Loucy (cell line): ENCODE measurements at regions not wholly inside any gene's neighbourhood (a gene's known extent, or its start where the extent isn't known, plus 50 kb on each side); places are given as distances from the start of the nearest gene placed in this dataset.

Experiments used
- H2AFZ ChIP-seq: fragments of 200-600 bp; sonication (generic); 2 replicates; pipeline ENCODE4 v1.6.0; 2016; ENCODE audit warnings: antibody characterized with exemption, mild to moderate bottlenecking, low read length, moderate library complexity
- H3F3A ChIP-seq: fragments of 200-600 bp; 2 replicates; pipeline ENCODE4 v1.6.0; 2016; ENCODE audit warnings: antibody characterized with exemption, low read depth, mild to moderate bottlenecking
- H3K27me3 ChIP-seq: fragments of 200-600 bp; sonication (generic); 2 replicates; pipeline ENCODE4 v1.6.1; 2014; ENCODE audit warnings: low read length, mild to moderate bottlenecking; ENCODE audit not compliant: insufficient read depth, poor library complexity, severe bottlenecking
- H3K36me3 ChIP-seq: fragments of 200-600 bp; sonication (generic); 2 replicates; pipeline ENCODE4 v1.6.1; 2016; ENCODE audit warnings: low read length; ENCODE audit not compliant: insufficient read depth
- H3K4me1 ChIP-seq: fragments of 200-600 bp; sonication (generic); 2 replicates; pipeline ENCODE4 v1.5.1; 2014; ENCODE audit warnings: low read length, mild to moderate bottlenecking; ENCODE audit not compliant: insufficient read depth, poor library complexity, severe bottlenecking
- H3K4me2 ChIP-seq: fragments of 200-600 bp; sonication (generic); 2 replicates; pipeline ENCODE4 v1.6.0; 2014; ENCODE audit warnings: antibody characterized with exemption, low read length, low read depth, mild to moderate bottlenecking; ENCODE audit not compliant: poor library complexity, severe bottlenecking
- H3K4me3 ChIP-seq: fragments of 200-600 bp; sonication (generic); 2 replicates; pipeline ENCODE4 v1.5.1; 2014; ENCODE audit warnings: low read length, mild to moderate bottlenecking, mixed read lengths; ENCODE audit not compliant: poor library complexity, severe bottlenecking
- H3K79me2 ChIP-seq: fragments of 200-600 bp; sonication (generic); 2 replicates; pipeline ENCODE4 v1.6.1; 2014; ENCODE audit warnings: low read length; ENCODE audit not compliant: insufficient read depth
- H3K9ac ChIP-seq: fragments of 200-600 bp; sonication (generic); 2 replicates; pipeline ENCODE4 v1.6.0; 2014; ENCODE audit warnings: mild to moderate bottlenecking, low read depth, low read length, moderate library complexity; ENCODE audit not compliant: poor library complexity, severe bottlenecking
- H3K9me2 ChIP-seq: fragments of 200-600 bp; sonication (generic); replicated peaks from 2 replicates; pipeline ENCODE4 v1.6.1; 2016; ENCODE audit warnings: low read depth, low read length, mixed read lengths
- H3K9me3 ChIP-seq: fragments of 200-600 bp; sonication (generic); 2 replicates; pipeline ENCODE4 v1.6.1; 2014; ENCODE audit warnings: mild to moderate bottlenecking, antibody characterized with exemption, low read length, low read depth; ENCODE audit not compliant: insufficient read depth
- H4K20me1 ChIP-seq: fragments of 200-600 bp; sonication (generic); 2 replicates; pipeline ENCODE4 v1.6.0; 2014; ENCODE audit warnings: antibody characterized with exemption, low read length, mild to moderate bottlenecking; ENCODE audit not compliant: insufficient read depth, poor library complexity, severe bottlenecking
- CTCF ChIP-seq: fragments of 200-600 bp; sonication (generic); conservative IDR thresholded peaks from 2 replicates; pipeline ENCODE4 v1.5.1; 2014; ENCODE audit warnings: mild to moderate bottlenecking, antibody characterized with exemption, low read length
- EZH2phosphoT487 ChIP-seq: fragments of 200-600 bp; IDR thresholded peaks from 2 replicates; pipeline ENCODE4 v1.6.1; 2018; ENCODE audit warnings: antibody characterized with exemption, mild to moderate bottlenecking, moderate library complexity, borderline replicate concordance

DNA sequence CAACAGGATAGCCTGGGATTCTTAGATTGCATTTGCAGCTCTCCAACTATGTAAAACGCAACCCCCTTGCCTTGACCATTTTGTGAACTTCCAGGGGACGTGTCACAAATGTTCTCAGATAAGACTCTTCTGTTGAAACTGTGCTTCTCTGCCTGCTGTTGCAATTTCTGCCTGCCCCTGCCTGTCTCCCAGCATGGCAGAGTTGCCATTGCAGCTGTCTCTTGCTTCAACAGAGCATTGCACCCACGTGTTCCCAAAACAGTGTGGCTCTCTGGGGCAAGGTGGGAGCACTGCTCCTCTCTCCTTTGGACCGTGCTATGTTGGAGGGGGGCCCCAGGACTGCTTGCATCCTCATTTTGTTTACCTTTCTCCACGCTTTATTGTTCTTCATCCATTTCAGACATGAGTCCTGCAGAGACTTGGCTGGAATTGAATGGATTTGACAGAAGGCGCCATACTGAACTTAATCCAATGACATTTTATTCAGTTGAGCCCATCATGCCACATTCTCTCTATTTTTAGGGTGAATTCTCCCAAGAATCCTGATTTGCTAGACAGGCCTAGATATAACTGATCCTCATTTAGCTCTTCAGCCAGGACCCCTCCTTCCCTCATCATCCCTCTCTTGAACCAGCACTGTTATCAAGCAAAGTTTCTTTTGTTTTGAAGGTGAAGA lies 90.7 kb downstream of the MAT2B start:
- no peaks in the 10 kb centered on the region for H3K27me3 ChIP-seq

GRCh38 chr5:163596608-163597315 lies 91.3 kb downstream of the MAT2B start:
- TF ChIP-seq CTCF (no peak), EZH2phosphoT487 (no peak)
- no peaks in the 10 kb centered on the region for H4K20me1 ChIP-seq
- no peak overlapping the region for H3K9ac ChIP-seq
- H3K4me2 ChIP-seq = no peak overlapping the region
- H3F3A ChIP-seq = no peaks in the 10 kb centered on the region
- H3K9me2 ChIP-seq = no peaks in the 10 kb centered on the region
- H3K36me3 ChIP-seq = no peaks in the 10 kb centered on the region
- no peaks in the 10 kb centered on the region for H3K9me3 ChIP-seq
- no peak overlapping the region for H3K4me3 ChIP-seq
- H3K27me3 ChIP-seq = no peaks in the 10 kb centered on the region
- H2AFZ ChIP-seq = no peak overlapping the region
- H3K4me1 ChIP-seq = no peaks in the 10 kb centered on the region
- H3K79me2 ChIP-seq = no peaks in the 10 kb centered on the region

More for the DNA sequence above, 90.7 kb downstream of the MAT2B start:
- H2AFZ ChIP-seq = no peak overlapping the region
- no peak overlapping the region for H3K9ac ChIP-seq
- no peak overlapping the region for H3K4me2 ChIP-seq
- H3K4me3 ChIP-seq = no peak overlapping the region
- no peaks in the 10 kb centered on the region for H3F3A ChIP-seq
- H4K20me1 ChIP-seq = no peaks in the 10 kb centered on the region
- H3K79me2 ChIP-seq = no peaks in the 10 kb centered on the region
- TF ChIP-seq CTCF (no peak), EZH2phosphoT487 (no peak)
- H3K4me1 ChIP-seq = no peaks in the 10 kb centered on the region
- H3K9me3 ChIP-seq = no peaks in the 10 kb centered on the region
- H3K9me2 ChIP-seq = no peaks in the 10 kb centered on the region
- no peaks in the 10 kb centered on the region for H3K36me3 ChIP-seq

- no peaks in the 10 kb centered on the region for H3K9me2 ChIP-seq
- no peaks in the 10 kb centered on the region for H3F3A ChIP-seq
- H3K9me3 ChIP-seq = no peaks in the 10 kb centered on the region
- H3K36me3 ChIP-seq = no peaks in the 10 kb centered on the region
- H3K4me3 ChIP-seq = no peak overlapping the region
- H4K20me1 ChIP-seq = no peaks in the 10 kb centered on the region
- TF ChIP-seq EZH2phosphoT487 (no peak), CTCF (no peak)
- no peaks in the 10 kb centered on the region for H3K4me1 ChIP-seq
- no peak overlapping the region for H2AFZ ChIP-seq
- H3K4me2 ChIP-seq = no peak overlapping the region
- H3K79me2 ChIP-seq = no peaks in the 10 kb centered on the region
- no peaks in the 10 kb centered on the region for H3K27me3 ChIP-seq
- no peak overlapping the region for H3K9ac ChIP-seq
Measured at GRCh38 chr5:163604013-163604412, 98.6 kb downstream of the MAT2B start.
